ENCODE measurements at regions not wholly inside any gene's neighbourhood (a gene's known extent, or its start where the extent isn't known, plus 50 kb on each side); places are given as distances from the start of the nearest gene placed in this dataset.

GRCh38 chr12:102539651-102540553, 59.5 kb upstream of the IGF1 start:
- no peak for TF ChIP-seq POLR2AphosphoS5 (IDR thresholded peaks at IDR 0.05; ENCODE audit: low read depth, low read length)
- no peak for TF ChIP-seq USF2 (IDR thresholded peaks at IDR 0.05; ENCODE audit: low read length)
- no peak for TF ChIP-seq CTCF (IDR thresholded peaks at IDR 0.05; ENCODE audit: control extremely low read depth in 1 of 3, insufficient read depth in 1 of 3, low read depth in 1 of 3, low read length in 3 of 3)
- TF ChIP-seq ATF2 (IDR thresholded peaks at IDR 0.05; ENCODE audit: low read length), result no peak
- TF ChIP-seq BCL11A (IDR thresholded peaks at IDR 0.05; ENCODE audit: low read depth in 2 of 2, low read length in 2 of 2), result no peak
- no peak for TF ChIP-seq SIN3A (conservative IDR thresholded peaks at IDR 0.05 in 1 of 2, IDR thresholded peaks at IDR 0.05 in 1 of 2; ENCODE audit: low read depth in 1 of 2, low read length in 2 of 2)
- TF ChIP-seq SIRT6 (IDR thresholded peaks at IDR 0.05; ENCODE audit: low read length), result no peak
- no peak for TF ChIP-seq CHD2 (IDR thresholded peaks at IDR 0.05; ENCODE audit: low read length)
- no peak for TF ChIP-seq BACH1 (IDR thresholded peaks at IDR 0.05; ENCODE audit: low read length)
- TF ChIP-seq KDM1A (IDR thresholded peaks at IDR 0.05; ENCODE audit: borderline replicate concordance, low read length), result no peak
- no peak for TF ChIP-seq MAX (IDR thresholded peaks at IDR 0.05)

Data from H1 (cell line).